ENCODE measurements at regions not wholly inside any gene's neighbourhood (a gene's known extent, or its start where the extent isn't known, plus 50 kb on each side); places are given as distances from the start of the nearest gene placed in this dataset.

GRCh38 chr10:91111060-91111459 is 109.4 kb upstream of the PCGF5 start:
- Histone ChIP-seq H4K20me1 (ENCODE audit: insufficient read depth, poor library complexity, severe bottlenecking) (no peaks in the 10 kb centered on the region), H3K4me3 (no peak overlapping the region), H2AFZ (no peak overlapping the region), H3K27ac (no peak overlapping the region), H3K4me1 (ENCODE audit: insufficient read depth) (no peaks in the 10 kb centered on the region), H3K9me3 (ENCODE audit: low read depth) (no peaks in the 10 kb centered on the region), H3K27me3 (no peaks in the 10 kb centered on the region), H3K36me3 (replicated peaks; ENCODE audit: insufficient read depth, low read depth) (no peaks in the 10 kb centered on the region), H3K4me2 (no peak overlapping the region), H3K79me2 (no peaks in the 10 kb centered on the region), H3K9me2 (replicated peaks; ENCODE audit: insufficient read depth) (no peaks in the 10 kb centered on the region)
- no peak for DNase-seq (ENCODE audit: low spot score)
- WGBS (ENCODE audit: low lambda C conversion rate, missing lambda C conversion rate) = 79% methylated on average over 3 of the region's 3 CpGs
- TF ChIP-seq CTCF (IDR thresholded peaks at IDR 0.05; ENCODE audit: poor library complexity) (no peak), EZH2phosphoT487 (IDR thresholded peaks at IDR 0.05; ENCODE audit: low read depth, severe bottlenecking, unreplicated experiment) (no peak), EZH2 (IDR thresholded peaks at IDR 0.05; ENCODE audit: borderline replicate concordance) (no peak)

GRCh38 chr10:91115618-91116390 is 104.7 kb upstream of the PCGF5 start:
- no peaks in the 10 kb centered on the region for H3K9me3 ChIP-seq (ENCODE audit: low read depth)
- H3K36me3 ChIP-seq (replicated peaks; ENCODE audit: insufficient read depth, low read depth) = no peaks in the 10 kb centered on the region
- no peak for DNase-seq (ENCODE audit: low spot score)
- no peak overlapping the region for H2AFZ ChIP-seq
- H3K9me2 ChIP-seq (replicated peaks; ENCODE audit: insufficient read depth) = no peaks in the 10 kb centered on the region
- H3K4me2 ChIP-seq = no peak overlapping the region
- no peaks in the 10 kb centered on the region for H3K79me2 ChIP-seq
- WGBS (ENCODE audit: low lambda C conversion rate, missing lambda C conversion rate) = 92% methylated on average over 9 of the region's 9 CpGs
- no peak overlapping the region for H3K27ac ChIP-seq
- no peak overlapping the region for H3K4me3 ChIP-seq
- TF ChIP-seq EZH2phosphoT487 (IDR thresholded peaks at IDR 0.05; ENCODE audit: low read depth, severe bottlenecking, unreplicated experiment) (no peak), EZH2 (IDR thresholded peaks at IDR 0.05; ENCODE audit: borderline replicate concordance) (no peak), CTCF (IDR thresholded peaks at IDR 0.05; ENCODE audit: poor library complexity) (no peak)
- H3K4me1 ChIP-seq (ENCODE audit: insufficient read depth) = no peaks in the 10 kb centered on the region
- H3K27me3 ChIP-seq = no peaks in the 10 kb centered on the region
- no peaks in the 10 kb centered on the region for H4K20me1 ChIP-seq (ENCODE audit: insufficient read depth, poor library complexity, severe bottlenecking)

GRCh38 chr10:91117505-91117904 is 103.0 kb upstream of the PCGF5 start:
- 62% methylated on average over 2 of the region's 2 CpGs for WGBS (ENCODE audit: low lambda C conversion rate, missing lambda C conversion rate)
- no peak for TF ChIP-seq EZH2 (IDR thresholded peaks at IDR 0.05; ENCODE audit: borderline replicate concordance)
- TF ChIP-seq CTCF (IDR thresholded peaks at IDR 0.05; ENCODE audit: poor library complexity) = no peak
- TF ChIP-seq EZH2phosphoT487 (IDR thresholded peaks at IDR 0.05; ENCODE audit: low read depth, severe bottlenecking, unreplicated experiment) = no peak
- Histone ChIP-seq H3K4me3 (no peak overlapping the region), H3K79me2 (no peaks in the 10 kb centered on the region), H3K36me3 (replicated peaks; ENCODE audit: insufficient read depth, low read depth) (no peaks in the 10 kb centered on the region), H3K9me3 (ENCODE audit: low read depth) (no peaks in the 10 kb centered on the region), H2AFZ (no peak overlapping the region), H3K4me2 (no peak overlapping the region), H3K27ac (no peak overlapping the region), H4K20me1 (ENCODE audit: insufficient read depth, poor library complexity, severe bottlenecking) (no peaks in the 10 kb centered on the region), H3K27me3 (peaks cover 2% of the 10 kb centered on the region), H3K9me2 (replicated peaks; ENCODE audit: insufficient read depth) (no peaks in the 10 kb centered on the region), H3K4me1 (ENCODE audit: insufficient read depth) (no peaks in the 10 kb centered on the region)
- no peak for DNase-seq (ENCODE audit: low spot score)

All from hepatocyte (in vitro differentiated cells).